HG03066 (cell line): ENCODE measurements at regions not wholly inside any gene's neighbourhood (a gene's known extent, or its start where the extent isn't known, plus 50 kb on each side); places are given as distances from the start of the nearest gene placed in this dataset.

Experiments
- ATAC-seq: cut with Tn5 transposase; IDR thresholded peaks from one replicate; pipeline ENCODE4 v1.9.1; 2021; ENCODE audit warnings: low read depth; ENCODE audit not compliant: unreplicated experiment

GRCh38 chr9:107999890-108000289 is 510.3 kb upstream of the KLF4 start:
- ATAC-seq = no peak

- ATAC-seq = no peak
Measured at GRCh38 chr9:107999011-107999410, 509.4 kb upstream of the KLF4 start.

- ATAC-seq = no peak
Measured at GRCh38 chr9:107994648-107995047, 505.1 kb upstream of the KLF4 start.

- ATAC-seq = no peak
Measured at GRCh38 chr9:107992271-107992670, 502.7 kb upstream of the KLF4 start.

GRCh38 chr9:107991581-107991980 is 502.0 kb upstream of the KLF4 start:
- no peak for ATAC-seq

- no peak for ATAC-seq
Measured at GRCh38 chr9:107989544-107989943, 500.0 kb upstream of the KLF4 start.

GRCh38 chr9:107989099-107989498 is 499.5 kb upstream of the KLF4 start:
- no peak for ATAC-seq

- no peak for ATAC-seq
Measured at GRCh38 chr9:107984956-107985355, 495.4 kb upstream of the KLF4 start.

GRCh38 chr9:107983762-107984161 is 494.2 kb upstream of the KLF4 start:
- no peak for ATAC-seq

GRCh38 chr9:107983181-107983603 is 493.6 kb upstream of the KLF4 start:
- ATAC-seq = no peak

- no peak for ATAC-seq
Measured at GRCh38 chr9:107982745-107983144, 493.2 kb upstream of the KLF4 start.

- ATAC-seq = no peak
Measured at GRCh38 chr9:107982001-107982400, 492.4 kb upstream of the KLF4 start.

- ATAC-seq = no peak
Measured at GRCh38 chr9:107980984-107981383, 491.4 kb upstream of the KLF4 start.

- ATAC-seq = no peak
Measured at GRCh38 chr9:107976767-107977166, 487.2 kb upstream of the KLF4 start.

GRCh38 chr9:107975426-107976010 is 485.9 kb upstream of the KLF4 start:
- no peak for ATAC-seq

- ATAC-seq = no peak
Measured at GRCh38 chr9:107973451-107973850, 483.9 kb upstream of the KLF4 start.

- ATAC-seq = no peak
Measured at GRCh38 chr9:107972346-107972745, 482.8 kb upstream of the KLF4 start.

- no peak for ATAC-seq
Measured at GRCh38 chr9:107971241-107971640, 481.7 kb upstream of the KLF4 start.

GRCh38 chr9:107970726-107971125 is 481.2 kb upstream of the KLF4 start:
- no peak for ATAC-seq

- ATAC-seq = no peak
Measured at GRCh38 chr9:107969727-107970126, 480.2 kb upstream of the KLF4 start.

- ATAC-seq = no peak
Measured at GRCh38 chr9:107969141-107969540, 479.6 kb upstream of the KLF4 start.

GRCh38 chr9:107963246-107963645 is 473.7 kb upstream of the KLF4 start:
- ATAC-seq = no peak

- no peak for ATAC-seq
Measured at GRCh38 chr9:107960916-107961315, 471.3 kb upstream of the KLF4 start.
